ENCODE measurements at regions not wholly inside any gene's neighbourhood (a gene's known extent, or its start where the extent isn't known, plus 50 kb on each side); places are given as distances from the start of the nearest gene placed in this dataset.

DNA sequence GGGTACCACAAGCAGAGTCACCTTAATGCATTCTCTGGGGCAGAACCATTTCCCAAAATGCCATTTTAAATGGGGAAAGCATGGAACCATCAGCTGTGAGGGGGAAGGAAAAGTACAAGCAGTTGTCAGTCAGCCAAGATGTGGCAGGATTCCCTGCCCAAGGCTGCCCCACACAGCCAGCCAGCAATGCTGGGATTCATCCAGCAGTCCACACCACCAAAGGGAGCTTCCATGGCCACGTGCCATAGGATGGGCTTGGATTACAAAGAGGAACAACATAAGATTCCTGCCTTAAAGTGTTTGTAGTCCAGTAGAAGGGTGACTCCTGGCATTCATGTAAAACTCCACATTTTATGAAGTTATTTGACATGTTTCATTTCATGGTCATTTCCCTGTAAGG lies 233.3 kb downstream of the SHOX2 start:
- TF ChIP-seq, protein P1, sequence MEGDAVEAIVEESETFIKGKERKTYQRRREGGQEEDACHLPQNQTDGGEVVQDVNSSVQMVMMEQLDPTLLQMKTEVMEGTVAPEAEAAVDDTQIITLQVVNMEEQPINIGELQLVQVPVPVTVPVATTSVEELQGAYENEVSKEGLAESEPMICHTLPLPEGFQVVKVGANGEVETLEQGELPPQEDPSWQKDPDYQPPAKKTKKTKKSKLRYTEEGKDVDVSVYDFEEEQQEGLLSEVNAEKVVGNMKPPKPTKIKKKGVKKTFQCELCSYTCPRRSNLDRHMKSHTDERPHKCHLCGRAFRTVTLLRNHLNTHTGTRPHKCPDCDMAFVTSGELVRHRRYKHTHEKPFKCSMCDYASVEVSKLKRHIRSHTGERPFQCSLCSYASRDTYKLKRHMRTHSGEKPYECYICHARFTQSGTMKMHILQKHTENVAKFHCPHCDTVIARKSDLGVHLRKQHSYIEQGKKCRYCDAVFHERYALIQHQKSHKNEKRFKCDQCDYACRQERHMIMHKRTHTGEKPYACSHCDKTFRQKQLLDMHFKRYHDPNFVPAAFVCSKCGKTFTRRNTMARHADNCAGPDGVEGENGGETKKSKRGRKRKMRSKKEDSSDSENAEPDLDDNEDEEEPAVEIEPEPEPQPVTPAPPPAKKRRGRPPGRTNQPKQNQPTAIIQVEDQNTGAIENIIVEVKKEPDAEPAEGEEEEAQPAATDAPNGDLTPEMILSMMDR (IDR thresholded peaks at IDR 0.05), result no peak
- no peak for TF ChIP-seq POLR2A (IDR thresholded peaks at IDR 0.05)
